Fibroblast of lung (primary cell): ENCODE measurements at regions not wholly inside any gene's neighbourhood (a gene's known extent, or its start where the extent isn't known, plus 50 kb on each side); places are given as distances from the start of the nearest gene placed in this dataset.

Experiments used
- CTCF ChIP-seq, 2 donors: IDR thresholded peaks in 1 of 2; conservative IDR thresholded peaks in 1 of 2; 1 replicate in 1 of 2; 2 replicates in 1 of 2; pipeline ENCODE4 v1.5.1; 2011 to 2012; ENCODE audit warnings: low read length in 2 of 2, control low read depth in 1 of 2, inconsistent platforms in 1 of 2, low read depth in 1 of 2, mild to moderate bottlenecking in 1 of 2
- EZH2 ChIP-seq: IDR thresholded peaks from 2 replicates; pipeline ENCODE4 v1.5.1; 2012; ENCODE audit warnings: low read length, control low read depth, mild to moderate bottlenecking; ENCODE audit errors: missing control alignments

GRCh38 chr2:12412898-12413305 lies 303.8 kb upstream of the TRIB2 start:
- TF ChIP-seq EZH2 = no peak
- no peak for TF ChIP-seq CTCF (conservative IDR thresholded peaks at IDR 0.05 in 1 of 2, IDR thresholded peaks at IDR 0.05 in 1 of 2; ENCODE audit: low read depth in 1 of 2, low read length in 2 of 2)
